ENCODE measurements at regions not wholly inside any gene's neighbourhood (a gene's known extent, or its start where the extent isn't known, plus 50 kb on each side); places are given as distances from the start of the nearest gene placed in this dataset.

DNA sequence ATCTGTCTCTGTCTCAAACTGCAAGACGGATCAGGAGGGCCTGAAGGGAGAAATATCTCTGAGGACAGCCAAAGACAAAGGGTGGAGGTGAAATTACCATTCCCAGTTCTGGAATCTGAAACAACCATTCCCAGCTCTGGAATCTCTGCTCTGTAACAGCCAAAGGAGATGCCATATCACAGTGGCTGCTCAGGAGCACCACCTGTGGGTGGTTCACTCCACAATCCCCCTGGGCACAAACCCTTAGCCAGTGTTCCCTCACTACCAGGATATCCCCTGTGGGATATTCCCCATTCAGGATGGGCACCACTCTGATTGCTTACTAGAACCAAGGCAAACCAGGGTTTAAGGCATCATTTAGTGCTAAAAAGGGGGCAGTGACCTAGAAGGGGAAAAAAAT is 199.0 kb downstream of the HTR7 start:
- peak; percentile 33 for TF ChIP-seq CTCF (IDR thresholded peaks at IDR 0.05)
- TF ChIP-seq REST (IDR thresholded peaks at IDR 0.05; ENCODE audit: insufficient read depth in 1 of 2, low read depth in 2 of 2, low read length in 1 of 2) = no peak
- TF ChIP-seq SIN3A (IDR thresholded peaks at IDR 0.05; ENCODE audit: borderline replicate concordance, insufficient read depth, low read depth, low read length) = no peak

Measured in Panc1 (cell line).